ENCODE measurements at regions not wholly inside any gene's neighbourhood (a gene's known extent, or its start where the extent isn't known, plus 50 kb on each side); places are given as distances from the start of the nearest gene placed in this dataset.

DNA sequence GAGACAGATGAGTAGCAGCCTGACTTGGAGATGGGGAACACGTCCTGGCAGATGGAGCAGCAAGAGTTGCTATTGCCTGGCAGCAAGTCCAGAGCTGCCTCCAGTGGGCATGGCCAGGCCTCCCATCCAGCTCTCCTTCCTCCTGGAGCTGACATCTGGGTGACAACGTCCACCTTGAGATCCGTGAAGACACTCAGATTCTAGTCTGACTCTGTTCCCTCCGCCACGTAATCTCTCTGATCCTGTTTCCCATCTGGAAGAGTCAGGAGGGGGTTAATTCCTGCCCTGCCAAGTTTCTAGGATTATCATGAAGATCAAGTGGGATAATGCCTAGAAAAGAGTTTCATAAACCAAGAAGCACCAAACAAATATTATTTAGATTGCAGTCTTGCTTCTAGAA, 65.3 kb upstream of the FAM181A start:
- Mint-ChIP-seq H3K9me3 (peaks cover 15% of the 10 kb centered on the region), H3K36me3 (no peaks in the 10 kb centered on the region), H3K27ac (no peak overlapping the region), H3K27me3 (ENCODE audit: low read depth) (peaks cover 8% of the 10 kb centered on the region; the same call in 1 of the 2 replicates), H3K4me1 (peaks cover 15% of the 10 kb centered on the region), H3K4me3 (no peak overlapping the region)
- TF ChIP-seq, protein P1, sequence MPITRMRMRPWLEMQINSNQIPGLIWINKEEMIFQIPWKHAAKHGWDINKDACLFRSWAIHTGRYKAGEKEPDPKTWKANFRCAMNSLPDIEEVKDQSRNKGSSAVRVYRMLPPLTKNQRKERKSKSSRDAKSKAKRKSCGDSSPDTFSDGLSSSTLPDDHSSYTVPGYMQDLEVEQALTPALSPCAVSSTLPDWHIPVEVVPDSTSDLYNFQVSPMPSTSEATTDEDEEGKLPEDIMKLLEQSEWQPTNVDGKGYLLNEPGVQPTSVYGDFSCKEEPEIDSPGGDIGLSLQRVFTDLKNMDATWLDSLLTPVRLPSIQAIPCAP (CRISPR knock-in tag; IDR thresholded peaks at IDR 0.05): no peak
- no peak for TF ChIP-seq CDX4 (CRISPR knock-in tag; IDR thresholded peaks at IDR 0.05; ENCODE audit: borderline replicate concordance)
- TF ChIP-seq ZNF138 (CRISPR knock-in tag; conservative IDR thresholded peaks at IDR 0.05): no peak
- TF ChIP-seq NFYB (CRISPR knock-in tag; conservative IDR thresholded peaks at IDR 0.05; ENCODE audit: low read depth): no peak
- no peak for TF ChIP-seq CREB1 (CRISPR knock-in tag; IDR thresholded peaks at IDR 0.05)
- TF ChIP-seq ZNF671 (CRISPR knock-in tag; IDR thresholded peaks at IDR 0.05): no peak
- no peak for TF ChIP-seq FOXP1 (CRISPR knock-in tag; IDR thresholded peaks at IDR 0.05; ENCODE audit: borderline replicate concordance)
- TF ChIP-seq, protein P2, sequence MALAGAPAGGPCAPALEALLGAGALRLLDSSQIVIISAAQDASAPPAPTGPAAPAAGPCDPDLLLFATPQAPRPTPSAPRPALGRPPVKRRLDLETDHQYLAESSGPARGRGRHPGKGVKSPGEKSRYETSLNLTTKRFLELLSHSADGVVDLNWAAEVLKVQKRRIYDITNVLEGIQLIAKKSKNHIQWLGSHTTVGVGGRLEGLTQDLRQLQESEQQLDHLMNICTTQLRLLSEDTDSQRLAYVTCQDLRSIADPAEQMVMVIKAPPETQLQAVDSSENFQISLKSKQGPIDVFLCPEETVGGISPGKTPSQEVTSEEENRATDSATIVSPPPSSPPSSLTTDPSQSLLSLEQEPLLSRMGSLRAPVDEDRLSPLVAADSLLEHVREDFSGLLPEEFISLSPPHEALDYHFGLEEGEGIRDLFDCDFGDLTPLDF (CRISPR knock-in tag; IDR thresholded peaks at IDR 0.05): no peak
- TF ChIP-seq NFE2L1 (CRISPR knock-in tag; IDR thresholded peaks at IDR 0.05): no peak
- TF ChIP-seq RORB (CRISPR knock-in tag; IDR thresholded peaks at IDR 0.05): no peak
- TF ChIP-seq ESRRA (CRISPR knock-in tag; IDR thresholded peaks at IDR 0.05; ENCODE audit: borderline replicate concordance): no peak
- no peak for TF ChIP-seq NR1H2 (CRISPR knock-in tag; IDR thresholded peaks at IDR 0.05)
- no peak for TF ChIP-seq USF2 (CRISPR knock-in tag; IDR thresholded peaks at IDR 0.05)
- TF ChIP-seq ZNF423 (CRISPR knock-in tag; IDR thresholded peaks at IDR 0.05): no peak
- TF ChIP-seq GABPB1 (CRISPR knock-in tag; IDR thresholded peaks at IDR 0.05): no peak
- no peak for TF ChIP-seq AR (CRISPR knock-in tag; IDR thresholded peaks at IDR 0.05)
- no peak for TF ChIP-seq EMX1 (CRISPR knock-in tag; IDR thresholded peaks at IDR 0.05)
- TF ChIP-seq NR3C1 (CRISPR knock-in tag; conservative IDR thresholded peaks at IDR 0.05; ENCODE audit: low read depth): no peak
- ChIA-PET POLR2A (no interaction called here), CTCF (no interaction called here)
- ATAC-seq (no peak), DNase-seq (ENCODE audit: low spot score) (no peak)

GRCh38 chr14:93859957-93860356, 67.2 kb upstream of the FAM181A start:
- ChIA-PET POLR2A (no interaction called here), CTCF (interaction anchor here (0.9 kb wide), 1 partner anchor 45 kb away, joined by 3 read pairs; no protein-coding TSS in a partner anchor)
- H3K36me3 Mint-ChIP-seq: no peaks in the 10 kb centered on the region
- no peak overlapping the region for H3K27ac Mint-ChIP-seq
- peaks cover 15% of the 10 kb centered on the region for H3K4me1 Mint-ChIP-seq
- DNase-seq (ENCODE audit: low spot score): no peak
- H3K9me3 Mint-ChIP-seq: peaks cover 15% of the 10 kb centered on the region
- H3K27me3 Mint-ChIP-seq (ENCODE audit: low read depth): peaks cover 5% of the 10 kb centered on the region; the same call in 1 of the 2 replicates
- H3K4me3 Mint-ChIP-seq: no peak overlapping the region
- ATAC-seq: no peak
- no peak for TF ChIP-seq ZNF425 (CRISPR knock-in tag; conservative IDR thresholded peaks at IDR 0.05)
- TF ChIP-seq, protein P3, sequence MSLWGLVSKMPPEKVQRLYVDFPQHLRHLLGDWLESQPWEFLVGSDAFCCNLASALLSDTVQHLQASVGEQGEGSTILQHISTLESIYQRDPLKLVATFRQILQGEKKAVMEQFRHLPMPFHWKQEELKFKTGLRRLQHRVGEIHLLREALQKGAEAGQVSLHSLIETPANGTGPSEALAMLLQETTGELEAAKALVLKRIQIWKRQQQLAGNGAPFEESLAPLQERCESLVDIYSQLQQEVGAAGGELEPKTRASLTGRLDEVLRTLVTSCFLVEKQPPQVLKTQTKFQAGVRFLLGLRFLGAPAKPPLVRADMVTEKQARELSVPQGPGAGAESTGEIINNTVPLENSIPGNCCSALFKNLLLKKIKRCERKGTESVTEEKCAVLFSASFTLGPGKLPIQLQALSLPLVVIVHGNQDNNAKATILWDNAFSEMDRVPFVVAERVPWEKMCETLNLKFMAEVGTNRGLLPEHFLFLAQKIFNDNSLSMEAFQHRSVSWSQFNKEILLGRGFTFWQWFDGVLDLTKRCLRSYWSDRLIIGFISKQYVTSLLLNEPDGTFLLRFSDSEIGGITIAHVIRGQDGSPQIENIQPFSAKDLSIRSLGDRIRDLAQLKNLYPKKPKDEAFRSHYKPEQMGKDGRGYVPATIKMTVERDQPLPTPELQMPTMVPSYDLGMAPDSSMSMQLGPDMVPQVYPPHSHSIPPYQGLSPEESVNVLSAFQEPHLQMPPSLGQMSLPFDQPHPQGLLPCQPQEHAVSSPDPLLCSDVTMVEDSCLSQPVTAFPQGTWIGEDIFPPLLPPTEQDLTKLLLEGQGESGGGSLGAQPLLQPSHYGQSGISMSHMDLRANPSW (CRISPR knock-in tag; conservative IDR thresholded peaks at IDR 0.05; ENCODE audit: low read depth): no peak
- no peak for TF ChIP-seq NFYB (CRISPR knock-in tag; conservative IDR thresholded peaks at IDR 0.05; ENCODE audit: low read depth)
- TF ChIP-seq USF2 (CRISPR knock-in tag; IDR thresholded peaks at IDR 0.05): no peak

Measured in WTC11 (cell line).